ENCODE measurements at regions not wholly inside any gene's neighbourhood (a gene's known extent, or its start where the extent isn't known, plus 50 kb on each side); places are given as distances from the start of the nearest gene placed in this dataset.

GRCh38 chr9:129473523-129474244, 147.2 kb downstream of the C9orf50 start:
- H3K27ac ChIP-seq (ENCODE audit: low read length), result no peak overlapping the region
- H3K36me3 ChIP-seq (replicated peaks; ENCODE audit: insufficient read depth, low read length), result no peaks in the 10 kb centered on the region
- DNase-seq, result no peak
- peaks cover 4% of the 10 kb centered on the region; the same call in 1 of the 2 replicates for H3K27me3 ChIP-seq (replicated peaks; ENCODE audit: insufficient read depth, low read length)
- H3K9me3 ChIP-seq (replicated peaks; ENCODE audit: insufficient read depth, low read length), result no peaks in the 10 kb centered on the region
- H3K4me1 ChIP-seq (ENCODE audit: low read length), result 0 out of 2 replicates have a peak, but pooled peaks cover 3% of the 10 kb centered on the region
- no peaks in the 10 kb centered on the region for H3K9me2 ChIP-seq (replicated peaks; ENCODE audit: insufficient read depth, low read length)
- H3K79me2 ChIP-seq (ENCODE audit: low read length), result no peaks in the 10 kb centered on the region
- TF ChIP-seq CTCF (IDR thresholded peaks at IDR 0.05; ENCODE audit: low read length) (no peak), EZH2 (optimal IDR thresholded peaks at IDR 0.05; ENCODE audit: low read depth, low read length) (no peak), EZH2phosphoT487 (IDR thresholded peaks at IDR 0.05; ENCODE audit: low read length) (no peak)
- no peak overlapping the region for H3K4me2 ChIP-seq (ENCODE audit: low read depth, low read length)
- no peaks in the 10 kb centered on the region for H4K20me1 ChIP-seq (ENCODE audit: insufficient read depth, low read length)
- no peak overlapping the region for H3K9ac ChIP-seq (ENCODE audit: low read length)
- H2AFZ ChIP-seq (ENCODE audit: low read length), result no peak overlapping the region
- H3F3A ChIP-seq (ENCODE audit: insufficient read depth, low read length), result no peaks in the 10 kb centered on the region
- no peak overlapping the region for H3K4me3 ChIP-seq (ENCODE audit: low read length)

GRCh38 chr9:129472651-129473102, 148.2 kb downstream of the C9orf50 start:
- Histone ChIP-seq H3K9ac (ENCODE audit: low read length) (no peak overlapping the region), H3K27me3 (replicated peaks; ENCODE audit: insufficient read depth, low read length) (peaks cover 4% of the 10 kb centered on the region; the same call in 1 of the 2 replicates), H4K20me1 (ENCODE audit: insufficient read depth, low read length) (no peaks in the 10 kb centered on the region), H2AFZ (ENCODE audit: low read length) (no peak overlapping the region), H3K79me2 (ENCODE audit: low read length) (no peaks in the 10 kb centered on the region), H3K36me3 (replicated peaks; ENCODE audit: insufficient read depth, low read length) (no peaks in the 10 kb centered on the region), H3F3A (ENCODE audit: insufficient read depth, low read length) (no peaks in the 10 kb centered on the region), H3K9me2 (replicated peaks; ENCODE audit: insufficient read depth, low read length) (no peaks in the 10 kb centered on the region), H3K27ac (ENCODE audit: low read length) (no peak overlapping the region), H3K4me2 (ENCODE audit: low read depth, low read length) (no peak overlapping the region), H3K9me3 (replicated peaks; ENCODE audit: insufficient read depth, low read length) (no peaks in the 10 kb centered on the region), H3K4me3 (ENCODE audit: low read length) (no peak overlapping the region), H3K4me1 (ENCODE audit: low read length) (0 out of 2 replicates have a peak, but pooled peaks cover 3% of the 10 kb centered on the region)
- TF ChIP-seq EZH2 (optimal IDR thresholded peaks at IDR 0.05; ENCODE audit: low read depth, low read length) (no peak), CTCF (IDR thresholded peaks at IDR 0.05; ENCODE audit: low read length) (no peak)
- no peak for DNase-seq

GRCh38 chr9:129471201-129472019, 149.5 kb downstream of the C9orf50 start:
- no peak overlapping the region for H3K27ac ChIP-seq (ENCODE audit: low read length)
- H4K20me1 ChIP-seq (ENCODE audit: insufficient read depth, low read length), result no peaks in the 10 kb centered on the region

More at GRCh38 chr9:129471201-129472019, 149.5 kb downstream of the C9orf50 start:
- H2AFZ ChIP-seq (ENCODE audit: low read length), result no peak overlapping the region
- no peaks in the 10 kb centered on the region for H3F3A ChIP-seq (ENCODE audit: insufficient read depth, low read length)
- H3K36me3 ChIP-seq (replicated peaks; ENCODE audit: insufficient read depth, low read length), result no peaks in the 10 kb centered on the region
- H3K79me2 ChIP-seq (ENCODE audit: low read length), result no peaks in the 10 kb centered on the region
- no peak overlapping the region for H3K4me3 ChIP-seq (ENCODE audit: low read length)
- no peaks in the 10 kb centered on the region for H3K9me2 ChIP-seq (replicated peaks; ENCODE audit: insufficient read depth, low read length)
- no peak overlapping the region for H3K4me2 ChIP-seq (ENCODE audit: low read depth, low read length)
- TF ChIP-seq EZH2phosphoT487 (IDR thresholded peaks at IDR 0.05; ENCODE audit: low read length) (no peak), EZH2 (optimal IDR thresholded peaks at IDR 0.05; ENCODE audit: low read depth, low read length) (no peak)
- peaks cover 4% of the 10 kb centered on the region; the same call in 1 of the 2 replicates for H3K27me3 ChIP-seq (replicated peaks; ENCODE audit: insufficient read depth, low read length)
- DNase-seq, result no peak
- H3K9ac ChIP-seq (ENCODE audit: low read length), result no peak overlapping the region
- H3K9me3 ChIP-seq (replicated peaks; ENCODE audit: insufficient read depth, low read length), result no peaks in the 10 kb centered on the region
- H3K4me1 ChIP-seq (ENCODE audit: low read length), result 0 out of 2 replicates have a peak, but pooled peaks cover 3% of the 10 kb centered on the region

All from MM.1S (cell line).